ENCODE measurements at regions not wholly inside any gene's neighbourhood (a gene's known extent, or its start where the extent isn't known, plus 50 kb on each side); places are given as distances from the start of the nearest gene placed in this dataset.

- no peak overlapping the region for H3K4me3 ChIP-seq (ENCODE audit: low read length)
- DNase-seq (ENCODE audit: low read depth): no peak
- TF ChIP-seq, protein P1, sequence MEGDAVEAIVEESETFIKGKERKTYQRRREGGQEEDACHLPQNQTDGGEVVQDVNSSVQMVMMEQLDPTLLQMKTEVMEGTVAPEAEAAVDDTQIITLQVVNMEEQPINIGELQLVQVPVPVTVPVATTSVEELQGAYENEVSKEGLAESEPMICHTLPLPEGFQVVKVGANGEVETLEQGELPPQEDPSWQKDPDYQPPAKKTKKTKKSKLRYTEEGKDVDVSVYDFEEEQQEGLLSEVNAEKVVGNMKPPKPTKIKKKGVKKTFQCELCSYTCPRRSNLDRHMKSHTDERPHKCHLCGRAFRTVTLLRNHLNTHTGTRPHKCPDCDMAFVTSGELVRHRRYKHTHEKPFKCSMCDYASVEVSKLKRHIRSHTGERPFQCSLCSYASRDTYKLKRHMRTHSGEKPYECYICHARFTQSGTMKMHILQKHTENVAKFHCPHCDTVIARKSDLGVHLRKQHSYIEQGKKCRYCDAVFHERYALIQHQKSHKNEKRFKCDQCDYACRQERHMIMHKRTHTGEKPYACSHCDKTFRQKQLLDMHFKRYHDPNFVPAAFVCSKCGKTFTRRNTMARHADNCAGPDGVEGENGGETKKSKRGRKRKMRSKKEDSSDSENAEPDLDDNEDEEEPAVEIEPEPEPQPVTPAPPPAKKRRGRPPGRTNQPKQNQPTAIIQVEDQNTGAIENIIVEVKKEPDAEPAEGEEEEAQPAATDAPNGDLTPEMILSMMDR (conservative IDR thresholded peaks at IDR 0.05; ENCODE audit: low read length): no peak
Measured at GRCh38 chr1:221556435-221556834, 185.5 kb downstream of the DUSP10 start.

GRCh38 chr1:221557013-221557412 is 184.9 kb downstream of the DUSP10 start:
- DNase-seq (ENCODE audit: low read depth): no peak
- no peak overlapping the region for H3K4me3 ChIP-seq (ENCODE audit: low read length)
- TF ChIP-seq, protein P1 (conservative IDR thresholded peaks at IDR 0.05; ENCODE audit: low read length): no peak

- TF ChIP-seq, protein P1 (conservative IDR thresholded peaks at IDR 0.05; ENCODE audit: low read length): no peak
- no peak overlapping the region for H3K4me3 ChIP-seq (ENCODE audit: low read length)
- no peak for DNase-seq (ENCODE audit: low read depth)
Measured at GRCh38 chr1:221558396-221558795, 183.5 kb downstream of the DUSP10 start.

GRCh38 chr1:221559911-221560310 is 182.0 kb downstream of the DUSP10 start:
- TF ChIP-seq, protein P1 (conservative IDR thresholded peaks at IDR 0.05; ENCODE audit: low read length): no peak
- no peak for DNase-seq (ENCODE audit: low read depth)

DNA sequence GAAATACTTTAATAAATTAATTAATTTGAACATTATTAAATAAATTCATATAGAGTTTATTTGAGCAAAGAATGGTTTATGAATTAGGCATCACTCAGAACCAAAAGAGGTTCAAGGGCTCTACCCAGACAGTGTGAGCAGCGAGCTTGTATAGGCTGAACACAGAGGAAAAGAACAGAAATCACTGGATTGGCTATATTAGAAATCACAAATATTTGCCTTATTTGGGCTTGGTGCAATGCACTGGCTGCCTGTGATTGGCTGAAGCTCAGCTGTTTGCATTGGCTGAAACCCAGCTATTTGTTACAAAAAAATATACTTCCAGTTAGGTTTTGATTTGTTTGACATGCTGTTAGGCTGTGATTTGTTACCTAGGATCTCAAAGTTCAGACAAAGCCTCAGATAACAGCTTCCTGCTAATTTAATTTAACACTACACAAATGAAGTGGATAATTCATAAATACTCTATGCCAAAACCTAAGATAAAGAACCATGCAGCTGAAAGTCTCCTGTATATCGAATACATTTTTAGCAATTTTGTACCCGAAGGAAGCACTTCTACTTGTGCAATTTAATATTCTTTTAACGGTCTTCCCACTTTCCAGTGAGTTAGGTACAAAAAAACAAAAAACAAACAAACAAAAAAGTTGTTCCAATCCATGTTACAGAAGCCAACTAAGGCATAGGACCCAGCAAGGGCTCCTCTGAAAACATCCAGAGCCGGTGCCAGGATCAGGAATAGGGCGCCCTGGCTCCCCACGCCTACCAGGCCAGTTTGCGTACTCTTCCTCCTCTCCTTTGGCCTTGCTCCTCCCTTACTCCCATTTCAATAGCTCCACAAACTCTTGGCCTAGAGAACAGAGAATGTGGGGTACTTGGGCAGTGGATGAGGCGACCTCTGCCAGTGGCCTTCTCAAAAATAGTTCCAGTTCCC is 179.1 kb downstream of the DUSP10 start:
- DNase-seq (ENCODE audit: low read depth): no peak
- no peak overlapping the region for H3K4me3 ChIP-seq (ENCODE audit: low read length)
- TF ChIP-seq, protein P1 (conservative IDR thresholded peaks at IDR 0.05; ENCODE audit: low read length): no peak

More at GRCh38 chr1:221559911-221560310, 182.0 kb downstream of the DUSP10 start:
- H3K4me3 ChIP-seq (ENCODE audit: low read length): no peak overlapping the region

DNA sequence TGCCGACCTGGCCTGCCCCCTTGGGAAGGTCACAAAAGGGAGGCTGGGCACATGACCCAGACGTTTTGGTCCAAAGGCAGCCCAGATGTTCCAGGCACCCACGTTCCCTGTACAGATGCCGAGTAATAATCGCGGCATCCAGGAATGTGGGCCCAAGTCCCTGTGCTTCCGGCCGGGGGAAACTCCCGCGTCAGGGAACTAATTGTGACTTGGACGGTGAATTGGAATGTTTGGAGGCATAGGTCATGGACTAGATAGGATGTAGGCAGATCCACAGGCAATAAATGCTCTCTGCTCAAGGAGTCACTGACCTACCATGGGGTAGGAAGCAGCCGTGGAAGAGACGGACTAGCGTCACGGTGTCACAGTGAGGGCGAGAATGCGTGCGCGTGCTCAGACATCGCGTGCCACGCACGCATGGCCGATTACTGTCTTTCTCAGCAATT is 178.4 kb downstream of the DUSP10 start:
- TF ChIP-seq, protein P1 (conservative IDR thresholded peaks at IDR 0.05; ENCODE audit: low read length): no peak
- no peak overlapping the region for H3K4me3 ChIP-seq (ENCODE audit: low read length)
- no peak for DNase-seq (ENCODE audit: low read depth)

DNA sequence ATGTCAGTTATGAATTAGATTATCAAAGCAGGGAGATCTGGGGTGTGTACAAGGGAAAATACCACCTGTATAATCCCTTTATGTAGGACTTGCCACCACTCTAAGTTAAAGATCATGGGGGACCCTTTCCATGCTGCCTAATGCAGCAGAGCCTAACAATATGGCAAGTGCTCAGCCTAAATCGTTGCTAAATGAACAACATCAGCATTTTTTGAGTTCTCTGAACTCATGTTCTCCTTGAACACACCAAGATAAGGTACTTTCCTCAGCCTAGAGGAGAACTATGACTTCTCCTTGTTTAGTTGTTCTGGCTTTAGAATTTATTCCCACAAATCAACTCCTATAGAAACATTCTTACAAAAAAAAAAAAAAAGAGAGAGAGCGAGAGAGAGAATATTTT is 177.0 kb downstream of the DUSP10 start:
- no peak for DNase-seq (ENCODE audit: low read depth)
- no peak overlapping the region for H3K4me3 ChIP-seq (ENCODE audit: low read length)
- TF ChIP-seq, protein P1 (conservative IDR thresholded peaks at IDR 0.05; ENCODE audit: low read length): no peak

Data from AG10803 (cell line).